ENCODE measurements at regions not wholly inside any gene's neighbourhood (a gene's known extent, or its start where the extent isn't known, plus 50 kb on each side); places are given as distances from the start of the nearest gene placed in this dataset.

DNA sequence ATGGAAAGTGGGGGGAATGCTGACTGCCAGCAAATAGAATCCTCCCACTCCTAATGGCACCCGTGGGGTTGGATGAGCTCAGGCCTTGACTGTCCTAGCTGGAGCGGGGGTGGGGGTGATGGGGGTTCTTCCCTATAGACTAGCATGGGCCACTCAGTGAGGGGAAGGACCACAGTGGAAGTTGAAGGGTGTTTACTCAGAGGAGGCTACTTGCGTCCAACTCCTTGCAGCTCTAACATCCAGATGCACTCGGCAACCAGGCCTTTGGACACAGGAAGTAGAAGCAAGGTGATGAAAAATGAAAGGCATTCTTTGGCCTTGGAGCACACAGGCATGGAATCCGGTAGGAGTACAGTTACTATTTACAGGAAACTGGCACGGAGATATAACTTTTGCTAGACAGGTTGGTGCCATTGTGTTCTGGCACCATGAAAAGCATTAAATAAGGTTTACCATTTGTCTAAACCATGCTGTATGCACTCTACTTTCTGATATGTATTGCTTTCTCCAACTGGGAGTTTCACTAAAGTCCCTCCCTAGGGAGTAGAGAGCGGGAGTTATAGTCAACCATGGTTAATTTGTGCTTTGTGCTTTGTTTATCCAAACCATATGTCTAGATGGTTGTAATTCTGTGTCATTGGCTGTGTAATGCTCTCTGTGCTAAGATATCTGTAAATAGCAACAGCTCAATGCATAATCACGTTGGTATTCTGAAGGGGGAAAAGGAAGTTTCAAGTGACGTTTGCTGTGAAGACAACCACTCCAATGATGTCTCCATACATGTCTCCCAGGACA lies 125.3 kb downstream of the TSHZ3 start:
- DNase-seq, result no peak

GRCh38 chr19:31220540-31220939 lies 128.7 kb downstream of the TSHZ3 start:
- DNase-seq, result no peak

DNA sequence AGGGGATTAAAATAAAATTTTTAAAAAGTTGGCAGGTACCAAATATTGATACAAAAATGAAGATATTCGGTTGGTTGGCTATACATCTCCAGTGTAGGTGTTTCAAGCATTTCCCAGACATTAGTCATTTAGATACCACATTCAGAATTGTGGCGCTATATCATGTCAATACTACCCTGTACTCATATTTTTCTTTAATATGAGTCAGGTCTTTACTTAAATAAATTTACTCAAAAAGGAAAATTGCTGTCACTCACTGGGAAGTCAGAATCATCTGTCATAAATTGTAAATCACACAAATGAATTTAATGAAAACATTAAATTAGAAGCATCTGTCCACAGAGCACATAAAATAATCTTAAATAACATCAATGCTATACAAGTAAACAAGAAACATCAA lies 134.2 kb downstream of the TSHZ3 start:
- no peak for DNase-seq

- DNase-seq, result peak; percentile 80
Observed at GRCh38 chr19:31214086-31214485, 135.2 kb downstream of the TSHZ3 start.

DNA sequence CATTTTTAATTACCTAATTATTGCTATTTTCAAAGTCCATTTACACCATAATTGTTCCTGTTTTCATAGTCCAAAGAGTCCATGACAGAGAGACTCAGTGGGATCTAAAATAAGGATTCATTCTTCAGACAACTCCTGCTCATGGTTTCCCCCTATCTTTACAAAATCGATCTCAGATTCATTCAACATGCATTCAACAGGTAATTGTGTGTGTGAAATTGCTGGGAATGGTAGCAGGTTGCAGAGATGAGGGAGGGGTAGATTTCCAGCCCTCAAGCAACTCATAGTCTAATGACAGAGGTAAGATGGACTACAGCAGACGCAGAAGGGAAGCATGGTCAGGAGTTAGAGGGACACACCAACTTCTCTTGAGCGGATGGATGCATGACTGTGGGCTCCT lies 138.1 kb downstream of the TSHZ3 start:
- DNase-seq, result no peak

DNA sequence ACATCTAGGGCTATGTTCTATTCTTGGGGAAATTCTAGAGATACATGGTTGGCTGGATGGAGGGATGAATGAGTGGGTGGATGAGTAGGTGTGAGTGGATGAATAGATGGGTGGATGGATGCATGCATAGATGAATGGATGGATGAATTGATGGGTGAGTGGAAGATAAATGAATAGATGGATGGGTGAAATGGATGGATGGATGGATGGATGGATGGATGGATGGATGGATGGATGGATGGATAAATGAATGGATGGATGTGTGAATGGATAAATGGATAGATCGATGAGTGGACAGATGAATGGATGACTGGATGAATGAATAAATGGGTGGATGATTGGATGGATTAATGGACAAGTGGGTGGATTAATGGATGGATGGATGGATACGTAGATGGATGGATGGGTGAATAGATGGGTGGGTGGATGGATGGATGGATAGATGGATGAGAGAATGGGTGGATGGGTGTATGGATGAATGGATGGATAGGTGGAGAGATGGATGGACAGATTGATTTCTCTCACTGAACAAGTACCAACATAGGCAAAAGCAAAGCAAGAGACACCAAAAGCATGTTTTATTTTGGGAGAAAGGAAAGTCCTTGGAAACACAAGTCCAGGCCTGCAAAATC lies 143.2 kb downstream of the TSHZ3 start:
- DNase-seq, result no peak

DNA sequence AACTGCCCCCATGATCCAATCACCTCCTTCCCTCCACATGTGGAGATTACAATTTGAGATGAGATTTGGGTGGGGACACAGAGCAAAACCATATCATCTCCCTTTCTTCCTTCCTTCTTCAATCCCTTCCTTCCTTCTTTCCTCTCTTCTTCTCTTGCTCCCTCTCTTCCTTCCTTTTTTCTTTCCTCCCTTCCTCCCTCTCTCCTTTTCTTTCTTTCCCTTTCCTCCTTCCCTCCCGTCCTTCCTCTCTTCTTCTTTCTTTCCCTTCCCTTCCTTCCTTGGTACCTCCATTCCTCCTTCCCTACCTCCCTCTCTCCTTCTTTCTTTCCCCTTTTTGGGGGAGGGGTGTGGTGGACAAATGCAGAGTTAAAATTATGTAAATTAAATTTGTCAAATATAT lies 145.1 kb downstream of the TSHZ3 start:
- DNase-seq, result no peak

DNA sequence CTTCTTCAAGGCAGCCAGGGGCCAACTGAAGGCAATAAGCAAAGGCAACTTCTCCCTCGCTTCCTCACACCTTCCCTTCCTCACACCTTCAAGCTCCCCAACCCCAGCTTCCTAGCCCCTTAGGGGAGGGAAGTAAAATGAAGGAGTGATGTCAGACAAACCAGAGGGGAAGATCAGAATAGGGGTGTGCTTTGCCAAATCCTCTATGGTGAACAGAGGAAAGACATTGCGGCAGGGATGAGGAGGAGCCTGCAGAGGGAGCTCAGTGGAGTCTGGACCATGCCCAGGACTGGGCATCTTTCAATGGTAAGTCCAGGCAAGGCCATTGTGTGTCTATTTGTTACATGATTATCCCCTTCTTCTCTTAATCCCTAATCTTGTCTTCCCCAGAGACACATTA lies 164.0 kb downstream of the TSHZ3 start:
- no peak for DNase-seq

DNA sequence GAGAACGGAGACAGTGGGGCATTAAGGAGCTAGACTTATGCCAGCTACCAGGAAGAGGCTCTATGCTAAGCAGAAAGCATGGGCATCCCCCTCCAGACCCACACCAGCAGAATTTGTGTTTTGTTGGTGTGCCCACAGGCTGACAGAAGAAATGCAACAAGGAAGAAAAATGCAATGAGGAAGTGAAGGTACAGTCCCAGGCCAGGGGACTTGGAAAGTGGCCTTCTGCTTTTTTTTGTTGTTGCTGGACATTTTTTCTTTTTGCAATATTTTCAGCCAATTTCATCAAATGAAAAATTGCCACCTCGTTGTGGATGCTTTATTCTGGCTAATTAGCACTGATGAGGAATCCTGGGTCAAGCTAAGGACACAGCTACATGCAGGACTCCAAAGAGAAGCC lies 167.7 kb downstream of the TSHZ3 start:
- DNase-seq, result no peak

DNA sequence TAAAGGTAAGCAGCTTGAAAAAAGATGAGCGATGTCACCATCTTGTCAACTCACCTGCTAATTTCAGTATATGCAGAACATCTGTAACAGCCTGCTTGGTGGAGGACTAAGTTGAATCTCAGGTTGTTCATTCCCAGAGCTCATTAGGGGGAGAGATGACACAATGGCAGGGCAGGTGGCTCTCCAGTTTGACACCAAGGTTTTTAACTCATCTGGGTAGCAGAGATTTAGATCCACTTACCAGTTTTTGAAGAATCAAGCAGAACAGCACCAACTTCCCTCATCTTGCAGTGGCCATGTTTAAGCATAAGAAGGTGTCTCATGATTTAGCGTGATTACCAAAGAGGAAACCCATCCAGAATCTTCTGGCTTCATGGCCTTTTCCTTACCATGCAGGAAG lies 168.3 kb downstream of the TSHZ3 start:
- no peak for DNase-seq

DNA sequence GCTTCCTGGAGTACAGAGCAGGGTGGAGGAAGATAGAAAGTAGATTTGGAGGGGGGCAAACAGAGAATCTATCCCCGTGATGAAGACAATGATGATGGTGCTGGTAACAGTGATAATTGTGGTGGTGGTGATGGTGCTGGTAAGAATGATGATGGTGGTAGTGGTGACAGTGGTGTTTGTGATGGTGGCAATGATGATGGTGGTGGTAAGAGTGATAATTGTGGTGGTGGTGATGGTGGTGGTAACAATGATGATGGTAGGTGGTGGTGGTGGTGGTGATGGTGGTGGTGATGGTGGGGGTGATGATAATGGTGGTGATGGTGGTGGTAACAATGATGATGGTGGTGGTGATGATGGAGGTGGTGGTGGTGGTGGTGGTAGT lies 169.8 kb downstream of the TSHZ3 start:
- no peak for DNase-seq

- DNase-seq, result no peak
Observed at GRCh38 chr19:31178833-31179470, 170.3 kb downstream of the TSHZ3 start.

- DNase-seq, result no peak
Observed at GRCh38 chr19:31177246-31177645, 172.0 kb downstream of the TSHZ3 start.

- DNase-seq, result no peak
Observed at GRCh38 chr19:31175564-31176348, 173.5 kb downstream of the TSHZ3 start.

DNA sequence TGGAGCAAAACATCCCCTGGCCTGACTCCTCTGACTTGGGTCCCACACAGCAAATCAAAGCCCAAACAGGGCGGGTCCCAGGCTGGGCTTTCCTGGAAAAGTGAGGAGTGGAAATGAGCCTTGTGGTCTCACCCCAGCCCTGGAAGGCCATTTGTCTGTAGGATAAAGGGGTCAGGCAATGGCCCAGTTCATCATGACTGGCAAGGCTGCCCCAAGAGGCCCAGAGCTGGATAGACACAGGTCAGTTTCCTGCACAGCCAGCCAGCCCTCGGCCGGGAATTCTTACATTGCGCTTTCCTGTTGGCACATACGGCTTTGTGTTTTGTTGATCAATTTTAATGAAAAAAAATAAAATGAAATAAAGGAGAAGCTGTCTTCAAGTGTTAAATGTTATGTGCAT lies 174.3 kb downstream of the TSHZ3 start:
- DNase-seq, result no peak

GRCh38 chr19:31173991-31174390 lies 175.2 kb downstream of the TSHZ3 start:
- no peak for DNase-seq

- no peak for DNase-seq
Observed at GRCh38 chr19:31171936-31172335, 177.3 kb downstream of the TSHZ3 start.

GRCh38 chr19:31170046-31170445 lies 179.2 kb downstream of the TSHZ3 start:
- no peak for DNase-seq

GRCh38 chr19:31168106-31168625 lies 181.1 kb downstream of the TSHZ3 start:
- no peak for DNase-seq

GRCh38 chr19:31167690-31168089 lies 181.5 kb downstream of the TSHZ3 start:
- DNase-seq, result no peak

DNA sequence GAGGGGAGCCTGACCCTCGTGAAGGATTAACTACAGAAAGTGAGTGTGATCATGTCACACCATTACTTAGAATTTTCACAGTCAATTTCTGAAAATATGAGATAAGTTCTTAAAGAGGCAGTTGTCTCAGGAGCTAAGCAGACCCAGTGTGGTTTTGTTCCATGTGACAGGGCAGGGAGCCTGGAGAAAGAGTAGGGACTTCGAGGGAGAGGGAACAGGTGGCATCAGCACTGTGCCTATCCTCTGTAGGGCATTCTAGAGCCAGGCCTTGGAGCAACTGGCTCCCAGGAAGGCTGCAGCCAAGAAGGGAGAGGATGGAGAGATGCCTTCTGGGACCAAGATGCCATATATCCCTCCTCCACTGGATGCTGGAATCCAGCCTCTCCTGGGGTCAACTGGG lies 183.0 kb downstream of the TSHZ3 start:
- no peak for DNase-seq

- no peak for DNase-seq
Observed at GRCh38 chr19:31164791-31165251, 184.4 kb downstream of the TSHZ3 start.

- no peak for DNase-seq
Observed at GRCh38 chr19:31160336-31160926, 188.8 kb downstream of the TSHZ3 start.
